GM12875 (cell line): ENCODE measurements at regions not wholly inside any gene's neighbourhood (a gene's known extent, or its start where the extent isn't known, plus 50 kb on each side); places are given as distances from the start of the nearest gene placed in this dataset.

Source experiments
- H3K4me3 ChIP-seq: one replicate; pipeline ENCODE4 v1.5.1; 2011; ENCODE audit warnings: low read depth, low read length, control low read depth
- TF ChIP-seq, protein P1 (sequence below): IDR thresholded peaks from 2 replicates; pipeline ENCODE4 v1.5.1; 2011; ENCODE audit warnings: low read depth, mild to moderate bottlenecking, control low read depth, inconsistent platforms, low read length, moderate library complexity, borderline replicate concordance; ENCODE audit not compliant: insufficient read depth

GRCh38 chr14:71632440-71632946, 299.7 kb upstream of the RGS6 start:
- TF ChIP-seq, protein P1, sequence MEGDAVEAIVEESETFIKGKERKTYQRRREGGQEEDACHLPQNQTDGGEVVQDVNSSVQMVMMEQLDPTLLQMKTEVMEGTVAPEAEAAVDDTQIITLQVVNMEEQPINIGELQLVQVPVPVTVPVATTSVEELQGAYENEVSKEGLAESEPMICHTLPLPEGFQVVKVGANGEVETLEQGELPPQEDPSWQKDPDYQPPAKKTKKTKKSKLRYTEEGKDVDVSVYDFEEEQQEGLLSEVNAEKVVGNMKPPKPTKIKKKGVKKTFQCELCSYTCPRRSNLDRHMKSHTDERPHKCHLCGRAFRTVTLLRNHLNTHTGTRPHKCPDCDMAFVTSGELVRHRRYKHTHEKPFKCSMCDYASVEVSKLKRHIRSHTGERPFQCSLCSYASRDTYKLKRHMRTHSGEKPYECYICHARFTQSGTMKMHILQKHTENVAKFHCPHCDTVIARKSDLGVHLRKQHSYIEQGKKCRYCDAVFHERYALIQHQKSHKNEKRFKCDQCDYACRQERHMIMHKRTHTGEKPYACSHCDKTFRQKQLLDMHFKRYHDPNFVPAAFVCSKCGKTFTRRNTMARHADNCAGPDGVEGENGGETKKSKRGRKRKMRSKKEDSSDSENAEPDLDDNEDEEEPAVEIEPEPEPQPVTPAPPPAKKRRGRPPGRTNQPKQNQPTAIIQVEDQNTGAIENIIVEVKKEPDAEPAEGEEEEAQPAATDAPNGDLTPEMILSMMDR: no peak
- H3K4me3 ChIP-seq: no peak overlapping the region

DNA sequence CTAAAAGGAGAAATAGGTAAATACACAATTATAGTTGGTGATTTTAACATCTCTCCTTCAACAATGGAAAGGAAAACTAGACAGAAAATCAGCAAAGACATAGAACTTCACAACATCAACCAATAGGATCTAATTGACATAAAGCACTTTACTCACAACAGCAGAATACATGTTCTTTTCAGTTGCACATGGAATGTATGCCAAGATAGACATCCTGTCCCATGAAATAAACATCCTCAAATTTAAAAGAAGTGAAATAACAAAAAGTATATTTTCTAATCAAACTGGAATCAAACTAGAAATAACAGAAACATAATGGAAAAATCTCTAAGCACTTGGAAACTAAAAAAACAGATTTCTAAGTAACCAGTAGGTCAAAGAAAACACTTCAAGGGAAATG, 296.2 kb upstream of the RGS6 start:
- TF ChIP-seq, protein P1: no peak
- no peak overlapping the region for H3K4me3 ChIP-seq

DNA sequence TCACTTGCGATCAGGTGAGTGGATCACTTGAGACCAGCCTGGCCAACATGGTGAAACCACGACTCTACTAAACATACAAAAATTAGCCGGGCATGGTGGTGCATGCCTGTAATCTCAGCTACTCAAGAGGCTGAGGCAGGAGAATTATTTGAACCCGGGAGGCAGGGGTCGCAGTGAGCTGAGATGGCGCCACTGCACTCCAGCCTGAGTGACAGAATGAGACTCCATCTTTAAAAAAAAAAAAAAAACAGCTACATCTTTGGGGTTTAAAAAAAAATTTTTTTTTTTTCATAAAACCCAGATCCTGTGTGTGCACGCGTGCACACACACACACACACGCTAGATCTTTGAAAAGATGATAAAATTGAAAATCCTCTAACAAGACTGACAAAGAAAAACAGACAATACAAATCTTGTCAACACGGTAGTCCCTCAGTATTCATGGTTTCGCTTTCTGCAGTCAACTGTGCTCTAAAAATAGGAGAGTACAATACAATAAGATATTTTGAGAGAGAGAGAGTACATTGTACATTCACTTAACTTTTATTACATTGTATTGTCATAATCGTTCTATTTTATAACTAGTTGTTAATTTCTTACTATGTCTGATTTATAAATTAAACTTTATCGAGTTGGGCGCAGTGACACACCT, 295.3 kb upstream of the RGS6 start:
- no peak overlapping the region for H3K4me3 ChIP-seq
- TF ChIP-seq, protein P1: no peak

GRCh38 chr14:71638523-71639196, 293.6 kb upstream of the RGS6 start:
- no peak overlapping the region for H3K4me3 ChIP-seq
- TF ChIP-seq, protein P1: no peak

GRCh38 chr14:71642715-71643114, 289.5 kb upstream of the RGS6 start:
- TF ChIP-seq, protein P1: no peak
- H3K4me3 ChIP-seq: no peak overlapping the region

DNA sequence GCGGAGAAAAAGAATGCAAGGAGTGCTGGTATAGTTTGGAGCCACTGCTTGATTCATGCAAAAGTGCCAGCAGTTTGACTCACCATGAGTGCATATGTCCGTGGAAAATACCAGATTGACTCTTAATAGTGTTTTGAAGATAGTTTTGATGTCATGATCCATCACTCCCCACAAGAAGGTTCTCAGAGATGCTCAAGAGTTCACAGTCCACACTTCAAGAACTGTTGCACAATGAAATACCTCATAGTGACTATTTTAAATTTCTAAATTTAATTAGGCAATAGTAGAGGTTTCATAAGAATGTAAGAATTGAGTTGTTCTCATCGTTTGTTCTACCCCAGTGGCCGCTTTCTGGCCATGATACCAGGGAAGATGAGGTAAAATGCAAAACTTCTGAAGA, 286.6 kb upstream of the RGS6 start:
- TF ChIP-seq, protein P1: no peak
- no peak overlapping the region for H3K4me3 ChIP-seq

- H3K4me3 ChIP-seq: no peak overlapping the region
Measured at GRCh38 chr14:71646518-71646917, 285.7 kb upstream of the RGS6 start.

More at GRCh38 chr14:71646518-71646917, 285.7 kb upstream of the RGS6 start:
- TF ChIP-seq, protein P1: no peak
